Stomach (tissue), 4 donors: ENCODE measurements at regions not wholly inside any gene's neighbourhood (a gene's known extent, or its start where the extent isn't known, plus 50 kb on each side); places are given as distances from the start of the nearest gene placed in this dataset.

Source experiments
- CTCF ChIP-seq, 7 experiments: fragments of 450-650 bp in 4 of 7; fragments of 200-600 bp in 3 of 7; sonication (generic) in 3 of 7; IDR thresholded peaks; one replicate each; pipeline ENCODE4 v1.5.1; 2016 to 2019; ENCODE audit warnings: antibody characterized with exemption in 7 of 7, control low read depth in 2 of 7, mild to moderate bottlenecking in 1 of 7
- POLR2A ChIP-seq, 4 donors: fragments of 450-650 bp; IDR thresholded peaks; one replicate each; pipeline ENCODE4 v1.6.1; 2016; ENCODE audit warnings: antibody characterized with exemption in 4 of 4, control low read depth in 2 of 4, mild to moderate bottlenecking in 1 of 4, moderate library complexity in 1 of 4
- POLR2AphosphoS5 ChIP-seq, 3 donors: sonication (generic); formaldehyde crosslinking; IDR thresholded peaks; one replicate each; pipeline ENCODE4 v1.6.1; 2016; ENCODE audit warnings: antibody characterized with exemption in 3 of 3

- no peak for TF ChIP-seq CTCF (IDR thresholded peaks at IDR 0.05)
- no peak for TF ChIP-seq POLR2AphosphoS5 (IDR thresholded peaks at IDR 0.05)
- no peak for TF ChIP-seq POLR2A (IDR thresholded peaks at IDR 0.05)
Observed at GRCh38 chr5:101174981-101175380, 271.9 kb upstream of the ST8SIA4 start.
